Liver (tissue), 8 donors: ENCODE measurements at regions not wholly inside any gene's neighbourhood (a gene's known extent, or its start where the extent isn't known, plus 50 kb on each side); places are given as distances from the start of the nearest gene placed in this dataset.

Experiments used
- DNase-seq: peaks from one replicate; pipeline ENCODE4 v3.0.0-alpha.2; 2017; ENCODE audit warnings: low spot score
- H3K27ac ChIP-seq, 2 donors: one replicate each; pipeline ENCODE4 v1.7.0; 2013; ENCODE audit warnings: inconsistent platforms in 2 of 2, low read length in 2 of 2, control low read depth in 1 of 2, low read depth in 1 of 2, mild to moderate bottlenecking in 1 of 2
- H3K27me3 ChIP-seq, 4 donors: one replicate each; pipeline versions ENCODE4 v1.6.1 to v1.7.0; 2013; ENCODE audit warnings: low read length in 3 of 4, inconsistent platforms in 1 of 4, mild to moderate bottlenecking in 1 of 4, moderate library complexity in 1 of 4; ENCODE audit not compliant: control insufficient read depth in 4 of 4, insufficient read depth in 4 of 4
- H3K36me3 ChIP-seq, 4 donors: one replicate each; pipeline versions ENCODE4 v1.6.1 to v1.7.0; 2013; ENCODE audit warnings: low read length in 3 of 4, mild to moderate bottlenecking in 3 of 4, low read depth in 1 of 4, moderate library complexity in 1 of 4; ENCODE audit not compliant: control insufficient read depth in 4 of 4, insufficient read depth in 3 of 4
- H3K4me1 ChIP-seq, 4 donors: one replicate each; pipeline versions ENCODE4 v1.6.1 to v1.7.0; 2013; ENCODE audit warnings: low read length in 3 of 4, mild to moderate bottlenecking in 3 of 4, moderate library complexity in 1 of 4; ENCODE audit not compliant: control insufficient read depth in 4 of 4, insufficient read depth in 4 of 4
- H3K4me3 ChIP-seq, 3 donors: one replicate each; pipeline versions ENCODE4 v1.6.1 to v1.7.0; 2013; ENCODE audit warnings: low read length in 3 of 3, control low read depth in 1 of 3, low read depth in 1 of 3, mild to moderate bottlenecking in 1 of 3
- H3K9ac ChIP-seq, 2 donors: one replicate each; pipeline ENCODE4 v1.7.0; 2013; ENCODE audit warnings: low read length in 2 of 2, mild to moderate bottlenecking in 2 of 2, moderate library complexity in 2 of 2, control low read depth in 1 of 2, low read depth in 1 of 2
- H3K9me3 ChIP-seq, 4 donors: one replicate each; pipeline versions ENCODE4 v1.6.1 to v1.7.0; 2013; ENCODE audit warnings: low read length in 3 of 4; ENCODE audit not compliant: control insufficient read depth in 4 of 4
- EGR1 ChIP-seq, 2 donors: IDR thresholded peaks; 2 replicates each; pipeline ENCODE4 v1.6.1; 2016 to 2018; ENCODE audit warnings: antibody characterized with exemption in 2 of 2, low read depth in 2 of 2
- FOXA1 ChIP-seq: IDR thresholded peaks from 2 replicates; pipeline ENCODE4 v1.6.1; 2016; ENCODE audit warnings: antibody characterized with exemption
- FOXA2 ChIP-seq: IDR thresholded peaks from 2 replicates; pipeline ENCODE4 v1.6.1; 2016; ENCODE audit warnings: antibody characterized with exemption
- GABPA ChIP-seq, 2 donors: IDR thresholded peaks in 1 of 2; conservative IDR thresholded peaks in 1 of 2; 2 replicates each; pipeline ENCODE4 v1.6.1; 2016; ENCODE audit warnings: antibody characterized with exemption in 2 of 2, mild to moderate bottlenecking in 1 of 2, moderate library complexity in 1 of 2
- NR2F2 ChIP-seq: IDR thresholded peaks from 2 replicates; pipeline ENCODE4 v1.6.1; 2016; ENCODE audit warnings: antibody characterized with exemption
- RAD21 ChIP-seq, 2 donors: IDR thresholded peaks; 2 replicates each; pipeline ENCODE4 v1.6.1; 2016; ENCODE audit warnings: antibody characterized with exemption in 2 of 2, mild to moderate bottlenecking in 2 of 2
- RXRA ChIP-seq, 2 donors: IDR thresholded peaks; 2 replicates each; pipeline ENCODE4 v1.6.1; 2017 to 2018; ENCODE audit warnings: antibody characterized with exemption in 2 of 2, mild to moderate bottlenecking in 1 of 2
- SP1 ChIP-seq: IDR thresholded peaks from 2 replicates; pipeline ENCODE4 v1.6.1; 2018; ENCODE audit warnings: antibody characterized with exemption, mild to moderate bottlenecking
- TAF1 ChIP-seq: conservative IDR thresholded peaks from 2 replicates; pipeline ENCODE4 v1.6.1; 2016; ENCODE audit warnings: antibody characterized with exemption, mild to moderate bottlenecking
- YY1 ChIP-seq: IDR thresholded peaks from 2 replicates; pipeline ENCODE4 v1.6.1; 2016; ENCODE audit warnings: antibody characterized with exemption, mild to moderate bottlenecking
- WGBS: extraction: QIAGEN DNeasy Blood & Tissue Kit; methylation state at CpG from one replicate; pipeline ENCODE4 v1.1.7; 2013; 5-methylcytosine and 5-hydroxymethylcytosine counted together
- TF ChIP-seq, protein P1 (sequence below): fragments of 150-350 bp; IDR thresholded peaks from 2 replicates; pipeline ENCODE4 v1.5.1; 2017; ENCODE audit warnings: improper control_type of control experiment, low read depth, low read length; ENCODE audit not compliant: missing input control
- TF ChIP-seq, protein P2 (sequence below): IDR thresholded peaks from 2 replicates; pipeline ENCODE4 v1.6.1; 2016; ENCODE audit warnings: antibody characterized with exemption
- TF ChIP-seq, protein P3 (sequence below): IDR thresholded peaks from 2 replicates; pipeline ENCODE4 v1.6.1; 2016; ENCODE audit warnings: antibody characterized with exemption
- TF ChIP-seq, protein P4 (sequence below): IDR thresholded peaks from 2 replicates; pipeline ENCODE4 v1.6.1; 2016; ENCODE audit warnings: antibody characterized with exemption, mild to moderate bottlenecking
- TF ChIP-seq, protein P5 (sequence below): IDR thresholded peaks from 2 replicates; pipeline ENCODE4 v1.6.1; 2016; ENCODE audit warnings: antibody characterized with exemption
- donor health status: healthy.
- donor health status: healthy.
- donor health status: healthy.
- donor health status: healthy.
- donor health status: healthy.

DNA sequence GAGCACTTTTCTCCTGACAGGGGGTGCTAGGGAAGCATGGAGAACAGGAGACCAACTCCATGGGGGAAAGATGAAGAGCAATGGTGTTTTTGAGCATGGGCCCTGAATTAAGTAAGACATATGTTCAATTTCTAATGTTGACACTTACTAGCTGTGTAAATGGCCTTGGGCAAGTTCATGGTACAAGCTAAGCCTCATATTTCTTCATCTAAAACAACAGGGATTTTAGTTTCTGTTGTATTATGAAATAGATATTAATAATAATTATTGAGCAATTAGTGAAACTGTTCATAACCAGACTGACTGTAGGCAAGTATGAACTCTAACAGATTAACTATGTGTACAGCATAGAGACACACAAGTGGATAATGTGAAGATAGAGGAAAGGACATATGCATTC is 515.0 kb upstream of the FAT1 start (continued):
- TF ChIP-seq, protein P1, sequence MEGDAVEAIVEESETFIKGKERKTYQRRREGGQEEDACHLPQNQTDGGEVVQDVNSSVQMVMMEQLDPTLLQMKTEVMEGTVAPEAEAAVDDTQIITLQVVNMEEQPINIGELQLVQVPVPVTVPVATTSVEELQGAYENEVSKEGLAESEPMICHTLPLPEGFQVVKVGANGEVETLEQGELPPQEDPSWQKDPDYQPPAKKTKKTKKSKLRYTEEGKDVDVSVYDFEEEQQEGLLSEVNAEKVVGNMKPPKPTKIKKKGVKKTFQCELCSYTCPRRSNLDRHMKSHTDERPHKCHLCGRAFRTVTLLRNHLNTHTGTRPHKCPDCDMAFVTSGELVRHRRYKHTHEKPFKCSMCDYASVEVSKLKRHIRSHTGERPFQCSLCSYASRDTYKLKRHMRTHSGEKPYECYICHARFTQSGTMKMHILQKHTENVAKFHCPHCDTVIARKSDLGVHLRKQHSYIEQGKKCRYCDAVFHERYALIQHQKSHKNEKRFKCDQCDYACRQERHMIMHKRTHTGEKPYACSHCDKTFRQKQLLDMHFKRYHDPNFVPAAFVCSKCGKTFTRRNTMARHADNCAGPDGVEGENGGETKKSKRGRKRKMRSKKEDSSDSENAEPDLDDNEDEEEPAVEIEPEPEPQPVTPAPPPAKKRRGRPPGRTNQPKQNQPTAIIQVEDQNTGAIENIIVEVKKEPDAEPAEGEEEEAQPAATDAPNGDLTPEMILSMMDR: no peak
- TF ChIP-seq FOXA2: no peak
- no peak for TF ChIP-seq GABPA (IDR thresholded peaks at IDR 0.05 in 1 of 2, conservative IDR thresholded peaks at IDR 0.05 in 1 of 2)
- TF ChIP-seq EGR1 (IDR thresholded peaks at IDR 0.05; ENCODE audit: low read depth in 2 of 2): no peak

DNA sequence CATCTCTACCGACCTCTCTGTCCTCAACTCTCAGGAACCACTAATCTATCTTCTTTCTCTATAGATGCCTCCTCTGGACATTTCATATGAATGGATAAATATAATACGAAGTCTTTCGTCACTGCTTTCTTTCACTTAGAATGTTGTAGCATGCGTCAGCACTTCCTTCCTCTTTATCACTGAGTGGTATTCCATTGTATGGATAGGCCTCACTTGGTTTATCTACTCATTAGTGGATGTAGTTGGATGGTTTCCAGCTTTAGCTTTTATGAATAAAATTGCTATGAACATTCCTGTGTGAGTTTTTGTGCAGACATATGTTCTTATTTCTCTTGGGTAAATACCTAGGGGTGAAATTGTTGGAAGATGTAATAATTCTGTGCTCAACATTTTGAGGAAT is 528.2 kb upstream of the FAT1 start:
- Histone ChIP-seq H3K27me3 (no peaks in the 10 kb centered on the region), H3K4me3 (no peak overlapping the region), H3K36me3 (no peaks in the 10 kb centered on the region), H3K9ac (no peak overlapping the region), H3K27ac (no peak overlapping the region), H3K9me3 (peaks cover 0 to 1% (median 0%) of the 10 kb centered on the region in 4 donors), H3K4me1 (no peaks in the 10 kb centered on the region)
- WGBS: 74% methylated on average over 4 of the region's 4 CpGs
- TF ChIP-seq RXRA (IDR thresholded peaks at IDR 0.05): no peak
- TF ChIP-seq RAD21 (IDR thresholded peaks at IDR 0.05): no peak
- TF ChIP-seq YY1: no peak
- no peak for DNase-seq

DNA sequence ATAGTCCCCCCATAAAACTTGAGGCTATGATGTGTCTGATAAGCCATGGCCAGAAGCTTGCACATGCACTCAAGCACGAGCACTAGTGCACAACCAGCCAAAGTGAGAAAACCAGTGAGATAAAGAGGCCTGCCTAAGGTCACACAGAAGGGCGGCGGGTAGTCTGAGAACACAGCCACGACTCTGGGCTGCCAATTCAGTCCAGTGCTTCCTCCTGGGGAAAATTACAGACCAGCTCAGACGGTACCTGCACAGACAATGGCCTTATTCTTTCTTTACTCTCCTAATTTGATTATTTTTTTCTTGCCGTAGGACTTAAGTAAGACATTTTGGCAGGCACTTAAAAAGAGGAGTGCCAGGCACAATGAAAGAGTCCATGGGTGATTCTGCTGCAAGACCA is 533.2 kb upstream of the FAT1 start:
- Histone ChIP-seq H3K27ac (no peak overlapping the region), H3K9ac (no peak overlapping the region), H3K36me3 (no peaks in the 10 kb centered on the region), H3K4me1 (no peaks in the 10 kb centered on the region), H3K4me3 (no peak overlapping the region), H3K27me3 (no peaks in the 10 kb centered on the region), H3K9me3 (peaks cover 0 to 1% (median 0%) of the 10 kb centered on the region in 4 donors)
- 63% methylated on average over 6 of the region's 6 CpGs for WGBS
- no peak for DNase-seq
- TF ChIP-seq NR2F2 (no peak), FOXA1 (no peak), EGR1 (IDR thresholded peaks at IDR 0.05; ENCODE audit: low read depth in 2 of 2) (no peak), TAF1 (no peak), RXRA (IDR thresholded peaks at IDR 0.05) (no peak), SP1 (no peak)
- TF ChIP-seq, protein P2, sequence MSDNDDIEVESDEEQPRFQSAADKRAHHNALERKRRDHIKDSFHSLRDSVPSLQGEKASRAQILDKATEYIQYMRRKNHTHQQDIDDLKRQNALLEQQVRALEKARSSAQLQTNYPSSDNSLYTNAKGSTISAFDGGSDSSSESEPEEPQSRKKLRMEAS: no peak
- TF ChIP-seq, protein P3, sequence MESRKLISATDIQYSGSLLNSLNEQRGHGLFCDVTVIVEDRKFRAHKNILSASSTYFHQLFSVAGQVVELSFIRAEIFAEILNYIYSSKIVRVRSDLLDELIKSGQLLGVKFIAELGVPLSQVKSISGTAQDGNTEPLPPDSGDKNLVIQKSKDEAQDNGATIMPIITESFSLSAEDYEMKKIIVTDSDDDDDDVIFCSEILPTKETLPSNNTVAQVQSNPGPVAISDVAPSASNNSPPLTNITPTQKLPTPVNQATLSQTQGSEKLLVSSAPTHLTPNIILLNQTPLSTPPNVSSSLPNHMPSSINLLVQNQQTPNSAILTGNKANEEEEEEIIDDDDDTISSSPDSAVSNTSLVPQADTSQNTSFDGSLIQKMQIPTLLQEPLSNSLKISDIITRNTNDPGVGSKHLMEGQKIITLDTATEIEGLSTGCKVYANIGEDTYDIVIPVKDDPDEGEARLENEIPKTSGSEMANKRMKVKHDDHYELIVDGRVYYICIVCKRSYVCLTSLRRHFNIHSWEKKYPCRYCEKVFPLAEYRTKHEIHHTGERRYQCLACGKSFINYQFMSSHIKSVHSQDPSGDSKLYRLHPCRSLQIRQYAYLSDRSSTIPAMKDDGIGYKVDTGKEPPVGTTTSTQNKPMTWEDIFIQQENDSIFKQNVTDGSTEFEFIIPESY: no peak
- TF ChIP-seq, protein P4, sequence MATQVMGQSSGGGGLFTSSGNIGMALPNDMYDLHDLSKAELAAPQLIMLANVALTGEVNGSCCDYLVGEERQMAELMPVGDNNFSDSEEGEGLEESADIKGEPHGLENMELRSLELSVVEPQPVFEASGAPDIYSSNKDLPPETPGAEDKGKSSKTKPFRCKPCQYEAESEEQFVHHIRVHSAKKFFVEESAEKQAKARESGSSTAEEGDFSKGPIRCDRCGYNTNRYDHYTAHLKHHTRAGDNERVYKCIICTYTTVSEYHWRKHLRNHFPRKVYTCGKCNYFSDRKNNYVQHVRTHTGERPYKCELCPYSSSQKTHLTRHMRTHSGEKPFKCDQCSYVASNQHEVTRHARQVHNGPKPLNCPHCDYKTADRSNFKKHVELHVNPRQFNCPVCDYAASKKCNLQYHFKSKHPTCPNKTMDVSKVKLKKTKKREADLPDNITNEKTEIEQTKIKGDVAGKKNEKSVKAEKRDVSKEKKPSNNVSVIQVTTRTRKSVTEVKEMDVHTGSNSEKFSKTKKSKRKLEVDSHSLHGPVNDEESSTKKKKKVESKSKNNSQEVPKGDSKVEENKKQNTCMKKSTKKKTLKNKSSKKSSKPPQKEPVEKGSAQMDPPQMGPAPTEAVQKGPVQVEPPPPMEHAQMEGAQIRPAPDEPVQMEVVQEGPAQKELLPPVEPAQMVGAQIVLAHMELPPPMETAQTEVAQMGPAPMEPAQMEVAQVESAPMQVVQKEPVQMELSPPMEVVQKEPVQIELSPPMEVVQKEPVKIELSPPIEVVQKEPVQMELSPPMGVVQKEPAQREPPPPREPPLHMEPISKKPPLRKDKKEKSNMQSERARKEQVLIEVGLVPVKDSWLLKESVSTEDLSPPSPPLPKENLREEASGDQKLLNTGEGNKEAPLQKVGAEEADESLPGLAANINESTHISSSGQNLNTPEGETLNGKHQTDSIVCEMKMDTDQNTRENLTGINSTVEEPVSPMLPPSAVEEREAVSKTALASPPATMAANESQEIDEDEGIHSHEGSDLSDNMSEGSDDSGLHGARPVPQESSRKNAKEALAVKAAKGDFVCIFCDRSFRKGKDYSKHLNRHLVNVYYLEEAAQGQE: no peak
- TF ChIP-seq, protein P5, sequence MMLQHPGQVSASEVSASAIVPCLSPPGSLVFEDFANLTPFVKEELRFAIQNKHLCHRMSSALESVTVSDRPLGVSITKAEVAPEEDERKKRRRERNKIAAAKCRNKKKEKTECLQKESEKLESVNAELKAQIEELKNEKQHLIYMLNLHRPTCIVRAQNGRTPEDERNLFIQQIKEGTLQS: no peak
